ENCODE measurements at regions not wholly inside any gene's neighbourhood (a gene's known extent, or its start where the extent isn't known, plus 50 kb on each side); places are given as distances from the start of the nearest gene placed in this dataset.

DNA sequence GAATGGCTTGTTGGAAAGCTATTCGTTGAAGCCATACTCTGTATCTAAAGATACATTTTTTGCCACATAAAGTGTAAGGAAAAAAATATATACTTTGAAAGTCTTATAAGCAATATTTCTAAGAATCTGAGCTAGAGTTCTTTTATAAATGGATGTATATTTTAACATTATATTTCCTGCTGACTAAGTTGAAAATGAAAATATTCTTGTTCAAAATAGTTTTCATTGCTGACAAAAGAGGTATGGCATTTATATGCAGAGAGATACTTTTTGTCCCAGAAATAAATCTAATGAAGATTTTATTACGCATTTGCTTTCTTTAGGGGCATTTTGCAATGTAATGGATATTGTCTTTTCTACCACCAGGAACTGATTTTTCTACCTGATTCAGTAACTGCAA, 834.9 kb downstream of the LRFN5 start:
- DNase-seq = no peak

DNA sequence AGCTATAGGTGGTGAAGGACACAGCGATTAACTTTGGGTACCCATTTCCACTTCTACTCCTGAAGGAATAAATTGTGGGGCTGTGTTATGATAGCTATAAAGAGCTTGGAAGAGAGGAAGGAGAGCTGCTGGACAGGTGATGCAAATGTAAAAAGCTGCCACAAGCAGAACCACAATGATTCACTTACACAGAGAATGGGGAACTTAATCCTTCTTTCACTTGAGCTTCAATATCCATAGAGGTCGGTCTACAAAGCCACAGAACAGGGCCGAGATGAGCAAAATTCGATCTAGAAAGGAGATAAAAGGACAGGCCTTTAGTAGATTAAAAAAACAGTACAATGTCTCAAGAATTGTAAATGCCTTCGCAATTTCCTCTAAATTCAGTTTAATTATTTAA, 831.1 kb downstream of the LRFN5 start:
- DNase-seq = no peak

DNA sequence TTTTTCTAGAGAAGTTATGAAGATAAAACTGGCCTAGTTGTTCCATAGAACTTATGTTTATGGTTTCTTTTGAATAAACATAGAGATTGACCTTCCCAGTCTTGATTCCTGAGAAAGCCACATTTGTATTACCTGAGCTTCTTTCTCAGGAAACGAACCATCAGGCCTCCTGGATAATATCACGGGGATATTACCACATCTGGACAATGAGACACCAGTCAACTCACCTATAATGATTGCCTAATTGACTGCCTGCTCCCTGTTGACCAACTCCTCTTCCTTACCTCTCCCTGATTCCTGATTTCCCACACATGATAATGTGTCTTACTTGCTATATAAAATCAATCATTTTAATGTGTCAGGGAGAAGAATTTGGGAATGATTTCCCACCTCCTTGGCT, 822.7 kb downstream of the LRFN5 start:
- no peak for DNase-seq

DNA sequence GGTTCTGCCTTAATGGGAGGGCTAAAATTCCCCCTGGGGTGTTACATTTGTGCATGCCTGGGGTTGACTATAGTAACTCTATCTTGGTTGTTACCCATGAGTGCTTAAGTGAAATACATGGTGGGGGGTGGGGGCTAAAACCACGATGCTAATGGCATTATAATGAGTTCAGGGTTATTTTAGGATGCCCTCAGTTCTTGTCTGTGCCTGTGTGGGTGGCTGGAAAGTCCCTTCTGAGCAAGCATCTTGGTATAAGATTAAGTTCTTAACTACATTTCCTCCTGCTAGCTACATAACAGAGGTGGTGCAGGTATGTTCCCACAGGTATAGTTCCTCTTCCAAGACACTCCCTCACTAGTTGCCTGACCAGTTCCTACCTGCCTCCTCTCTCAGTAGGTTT, 822.3 kb downstream of the LRFN5 start:
- DNase-seq = no peak

DNA sequence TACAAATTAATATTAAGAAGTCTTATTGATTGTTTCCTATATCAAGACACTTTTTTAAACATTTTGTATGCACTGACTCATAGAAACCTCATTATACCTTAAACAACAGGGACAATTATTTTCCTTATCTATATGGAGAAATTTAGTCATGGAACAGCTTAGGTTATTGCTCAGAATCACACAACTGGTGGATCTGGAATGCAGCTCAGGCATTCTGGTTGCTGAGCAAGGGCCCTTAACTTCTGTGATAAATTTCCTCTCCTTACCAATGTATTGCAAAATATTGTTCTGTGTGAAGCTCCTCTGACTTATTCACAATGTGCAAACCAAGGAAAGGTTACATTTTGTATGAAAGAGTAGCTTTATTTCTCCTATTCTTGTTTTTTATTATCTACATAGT, 817.8 kb downstream of the LRFN5 start:
- no peak for DNase-seq

DNA sequence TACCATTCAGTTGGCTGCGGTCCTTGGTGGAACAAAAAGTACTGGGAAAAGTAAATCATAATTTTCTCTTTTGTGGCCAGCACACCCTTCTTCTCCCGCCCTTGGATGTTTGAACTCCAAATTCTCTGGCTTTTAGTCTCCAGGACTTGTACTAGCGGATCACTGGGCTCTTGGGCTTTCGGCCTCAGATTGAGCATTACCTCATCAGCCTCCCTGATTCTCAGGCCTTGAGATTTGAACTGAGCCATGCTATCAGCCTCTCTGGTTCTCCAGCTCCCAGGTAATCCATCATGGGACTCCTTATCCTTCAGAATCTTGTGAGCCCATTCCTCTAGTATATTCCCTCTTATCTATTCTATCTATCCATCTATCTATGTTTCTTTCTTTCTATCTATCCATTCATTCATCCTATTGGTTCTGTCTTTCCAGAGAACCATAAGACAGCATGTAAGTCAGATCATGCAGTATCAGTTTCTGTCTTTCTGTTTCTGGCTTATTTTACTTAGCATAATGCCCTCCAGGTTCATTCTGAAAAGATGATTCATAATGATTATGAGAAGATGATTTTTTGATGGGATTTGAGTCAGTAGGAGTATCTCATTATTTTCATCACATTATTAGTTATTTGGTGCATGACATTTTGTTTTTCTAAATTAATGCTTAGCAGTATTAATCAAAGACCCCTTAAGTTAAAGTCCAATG, 814.9 kb downstream of the LRFN5 start:
- DNase-seq = no peak

DNA sequence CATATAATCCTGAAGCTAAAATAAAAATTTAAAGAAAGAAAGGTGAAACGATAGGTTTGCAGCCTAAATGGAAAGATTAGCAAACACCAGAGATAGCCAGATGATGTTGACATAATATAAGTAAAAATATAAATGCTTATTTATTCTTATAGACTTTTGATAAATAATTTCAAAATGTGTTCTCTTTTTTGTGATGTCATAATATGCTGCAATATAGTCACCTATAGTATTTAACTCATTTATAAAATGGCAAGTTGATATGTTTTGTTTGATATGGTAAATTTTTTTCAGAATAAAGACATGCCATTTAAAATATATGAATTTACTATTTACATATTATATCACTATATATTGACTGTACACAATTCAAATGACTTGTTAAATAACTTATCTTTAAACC, 813.4 kb downstream of the LRFN5 start:
- no peak for DNase-seq

DNA sequence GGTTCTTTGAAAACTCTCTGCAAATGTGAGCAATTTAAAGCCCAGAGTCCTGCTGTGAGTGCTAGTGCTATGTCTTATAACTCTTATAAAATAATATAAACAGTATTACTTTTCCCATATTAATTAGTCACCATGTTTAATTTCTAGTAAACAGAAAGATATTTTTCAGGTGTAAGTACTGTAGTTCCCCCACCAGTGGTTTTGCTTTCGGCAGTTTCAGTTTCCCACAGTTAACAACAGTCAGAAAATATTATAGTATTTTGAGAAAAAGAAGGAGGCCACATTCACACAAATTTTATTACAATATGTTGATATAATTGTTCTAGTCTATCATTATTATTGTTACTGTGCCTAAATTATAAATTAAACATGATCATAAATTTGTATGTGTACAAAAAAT, 800.5 kb downstream of the LRFN5 start:
- DNase-seq = no peak

DNA sequence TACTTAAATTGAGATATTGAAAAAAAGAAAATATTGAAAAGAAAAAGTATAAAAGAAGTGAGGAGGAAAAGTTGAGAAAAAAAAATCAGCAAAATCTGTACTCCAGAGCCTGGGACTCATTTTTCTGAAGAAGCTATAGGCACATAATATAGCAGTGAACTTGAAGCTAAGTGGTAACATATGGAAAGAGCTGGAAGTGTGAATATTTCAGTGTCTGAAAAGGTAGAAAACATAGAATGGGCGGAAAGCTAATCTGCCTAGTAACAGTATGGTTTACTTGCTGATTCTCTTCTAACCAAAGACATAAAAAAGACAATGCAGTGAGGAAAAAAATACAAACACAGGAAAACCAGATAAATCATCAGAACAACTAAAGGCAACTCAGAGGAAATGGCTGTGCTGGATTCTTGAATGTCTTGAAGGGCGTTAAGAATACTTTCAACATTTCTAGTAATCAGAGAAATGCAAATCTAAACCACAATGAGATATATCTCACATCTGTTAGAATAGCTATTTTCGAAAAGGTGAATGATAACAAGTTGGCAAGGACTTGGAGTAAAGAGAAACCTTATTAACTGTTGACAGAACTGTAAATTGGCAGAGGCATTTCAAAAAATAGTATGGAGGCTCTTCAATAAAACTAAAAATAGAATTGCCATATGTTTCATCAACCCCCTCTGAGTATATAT, 784.6 kb downstream of the LRFN5 start:
- no peak for DNase-seq

DNA sequence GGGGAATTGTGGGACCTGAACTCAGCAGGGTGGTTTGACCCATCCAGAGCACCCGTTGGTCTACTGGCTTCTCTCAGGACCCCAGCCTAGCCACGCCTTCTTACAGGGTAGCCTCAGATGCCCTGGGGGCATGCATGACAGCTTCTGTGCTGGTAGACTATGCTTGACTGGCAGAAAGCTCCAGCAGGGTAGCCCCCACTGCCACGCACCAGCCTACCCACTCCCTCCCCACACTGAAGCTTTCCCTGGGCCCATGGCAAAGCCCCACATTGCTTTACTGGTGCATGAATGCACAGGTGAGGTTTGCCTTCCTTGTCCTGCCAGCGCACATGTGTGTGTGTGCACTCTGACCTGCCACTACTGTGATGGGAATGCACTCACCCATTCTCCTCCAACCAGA, 772.2 kb downstream of the LRFN5 start:
- no peak for DNase-seq

DNA sequence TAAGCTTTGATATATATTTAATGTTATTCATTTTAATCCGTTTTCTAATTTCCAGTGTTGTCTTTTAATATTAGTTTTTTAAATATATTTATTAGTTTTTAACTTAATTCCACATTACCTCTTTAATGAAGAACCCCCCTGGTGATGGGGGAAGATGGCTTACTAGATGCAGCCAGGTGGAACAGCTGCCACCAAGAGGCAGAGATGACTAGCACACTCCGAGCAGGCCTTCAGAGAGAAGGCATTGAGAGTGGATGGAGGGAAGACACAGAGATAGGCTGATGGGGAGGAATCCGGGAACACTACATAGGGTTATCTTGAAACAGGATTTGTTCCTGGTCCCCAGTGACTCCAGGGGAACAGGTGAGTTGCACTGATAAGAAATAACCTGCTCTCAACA, 771.6 kb downstream of the LRFN5 start:
- no peak for DNase-seq

DNA sequence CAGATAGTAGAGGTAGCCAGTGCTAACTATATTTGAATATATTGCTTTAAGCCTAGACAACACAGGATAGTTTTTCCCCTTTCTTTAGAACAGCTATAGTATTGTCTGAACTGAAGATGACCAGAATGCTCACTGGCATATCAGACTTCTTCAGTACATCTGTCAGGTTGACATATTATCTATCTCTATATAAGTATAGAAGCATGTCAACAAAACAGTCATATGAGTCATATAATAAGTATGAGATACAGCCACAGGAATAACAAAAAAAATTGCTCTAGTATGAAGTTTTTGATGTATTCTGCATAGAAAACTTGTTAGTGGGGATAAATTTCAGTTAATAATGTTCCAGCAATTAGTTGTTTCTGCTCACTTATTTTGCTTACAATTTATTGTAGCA, 767.7 kb downstream of the LRFN5 start:
- no peak for DNase-seq

DNA sequence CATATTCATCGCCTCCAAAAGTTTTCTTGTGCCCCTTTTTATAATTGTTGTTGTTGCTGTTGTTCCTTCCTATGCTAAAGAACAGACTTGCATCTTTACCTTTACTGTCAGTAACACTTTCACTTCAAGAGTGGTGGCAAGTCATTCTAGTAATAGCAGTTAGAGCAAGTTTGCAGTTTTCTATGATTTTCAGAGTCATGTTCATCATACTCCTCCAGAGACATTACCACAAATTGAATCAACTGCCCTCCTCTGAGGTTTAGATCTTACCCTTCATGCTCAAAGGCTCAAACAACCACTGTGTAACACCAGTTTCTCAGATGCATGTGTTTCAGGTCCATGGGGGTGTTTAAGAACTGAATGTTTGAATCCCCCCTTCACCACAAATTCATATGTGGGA, 763.4 kb downstream of the LRFN5 start:
- no peak for DNase-seq

DNA sequence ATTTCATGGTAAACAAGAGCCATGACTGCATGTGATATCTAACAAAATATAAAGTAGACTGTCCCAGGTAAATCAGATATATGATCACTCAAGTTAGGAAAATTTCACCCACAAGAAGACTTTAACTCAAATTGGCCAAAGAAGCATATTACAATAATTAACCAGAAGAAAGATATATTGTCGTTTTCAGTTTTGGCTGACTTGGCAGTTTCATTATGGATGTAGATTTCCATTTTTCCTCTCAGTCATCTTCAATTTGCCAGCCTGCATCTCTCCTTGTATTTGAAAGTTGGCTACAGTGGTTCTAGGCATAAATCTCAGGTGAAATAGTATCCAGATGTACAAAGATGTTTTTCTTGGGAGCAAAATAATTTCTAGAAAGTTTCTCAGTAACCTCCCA, 761.6 kb downstream of the LRFN5 start:
- DNase-seq = no peak

DNA sequence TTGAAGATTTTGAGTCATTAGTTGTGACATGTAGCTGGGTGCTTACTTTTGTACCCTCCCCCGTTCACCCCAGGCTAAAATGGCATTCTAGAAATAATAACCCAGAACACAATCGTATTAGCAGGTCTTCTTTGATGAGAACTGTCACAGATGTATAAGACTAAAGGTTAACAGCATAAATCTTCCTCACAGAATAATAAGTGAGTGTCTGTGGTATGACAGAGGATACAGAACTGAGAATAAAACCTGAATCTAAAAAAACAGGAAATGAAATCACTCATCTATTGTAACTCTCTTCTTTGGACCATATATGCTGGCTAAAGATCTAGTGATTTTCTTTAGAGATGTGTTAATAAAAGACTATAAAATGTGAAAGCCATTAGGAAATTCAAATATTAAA, 746.6 kb downstream of the LRFN5 start:
- no peak for DNase-seq

DNA sequence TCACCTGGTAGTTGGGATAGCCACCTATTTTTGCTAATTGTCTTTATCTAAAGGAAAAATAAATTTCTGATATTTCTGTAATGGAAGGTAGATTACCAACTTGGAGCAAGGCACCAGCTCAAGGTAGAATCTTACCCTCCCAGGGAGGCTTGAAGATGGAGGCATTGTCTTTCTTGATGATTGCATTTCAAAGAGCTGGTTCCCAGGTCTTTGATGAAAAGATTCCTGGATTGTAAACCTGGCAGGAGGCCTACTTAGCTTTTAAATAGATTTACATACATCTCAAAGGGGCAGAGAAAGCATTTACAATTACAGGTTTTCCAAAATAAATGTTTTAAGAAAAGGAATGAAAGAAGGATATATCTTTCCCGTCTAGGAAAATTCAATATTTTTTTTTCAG, 729.2 kb downstream of the LRFN5 start:
- no peak for DNase-seq

DNA sequence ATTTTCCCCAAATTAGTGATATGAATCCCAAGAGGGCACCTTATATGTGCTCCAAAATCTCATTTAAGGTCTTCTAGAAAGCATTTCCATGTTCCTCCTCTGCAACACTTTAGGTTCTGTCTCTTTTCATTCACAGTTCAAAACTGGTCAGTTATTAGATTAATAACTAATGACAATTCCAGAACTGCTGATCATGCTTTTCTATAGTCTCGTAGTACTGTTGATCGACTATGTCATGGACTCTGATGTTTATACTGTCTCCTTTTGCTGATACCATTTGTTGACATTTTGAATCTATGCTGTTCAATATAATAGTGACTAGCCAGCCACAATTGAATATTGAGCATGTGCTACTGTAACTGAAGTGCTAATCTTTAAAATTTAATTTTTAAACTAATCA, 728.3 kb downstream of the LRFN5 start:
- no peak for DNase-seq

DNA sequence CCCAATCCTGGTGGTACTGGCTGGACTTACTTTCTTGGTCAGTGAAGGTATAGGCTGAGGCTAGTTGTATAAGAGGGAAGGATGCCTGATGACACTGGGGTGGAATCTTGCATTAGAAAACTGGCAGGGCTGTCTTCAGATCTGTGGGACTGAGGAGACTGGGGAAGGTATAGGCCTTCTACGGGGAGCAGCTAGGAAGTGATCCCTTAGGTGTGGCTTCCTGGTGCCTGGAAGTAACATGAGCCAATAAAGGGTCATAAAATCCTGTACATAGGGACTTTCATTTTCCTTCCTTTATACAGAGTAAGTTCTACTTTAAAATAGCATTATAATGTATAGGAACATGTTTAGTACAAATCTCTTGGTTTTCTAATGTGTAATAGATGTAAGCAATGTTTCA, 716.8 kb downstream of the LRFN5 start:
- no peak for DNase-seq

DNA sequence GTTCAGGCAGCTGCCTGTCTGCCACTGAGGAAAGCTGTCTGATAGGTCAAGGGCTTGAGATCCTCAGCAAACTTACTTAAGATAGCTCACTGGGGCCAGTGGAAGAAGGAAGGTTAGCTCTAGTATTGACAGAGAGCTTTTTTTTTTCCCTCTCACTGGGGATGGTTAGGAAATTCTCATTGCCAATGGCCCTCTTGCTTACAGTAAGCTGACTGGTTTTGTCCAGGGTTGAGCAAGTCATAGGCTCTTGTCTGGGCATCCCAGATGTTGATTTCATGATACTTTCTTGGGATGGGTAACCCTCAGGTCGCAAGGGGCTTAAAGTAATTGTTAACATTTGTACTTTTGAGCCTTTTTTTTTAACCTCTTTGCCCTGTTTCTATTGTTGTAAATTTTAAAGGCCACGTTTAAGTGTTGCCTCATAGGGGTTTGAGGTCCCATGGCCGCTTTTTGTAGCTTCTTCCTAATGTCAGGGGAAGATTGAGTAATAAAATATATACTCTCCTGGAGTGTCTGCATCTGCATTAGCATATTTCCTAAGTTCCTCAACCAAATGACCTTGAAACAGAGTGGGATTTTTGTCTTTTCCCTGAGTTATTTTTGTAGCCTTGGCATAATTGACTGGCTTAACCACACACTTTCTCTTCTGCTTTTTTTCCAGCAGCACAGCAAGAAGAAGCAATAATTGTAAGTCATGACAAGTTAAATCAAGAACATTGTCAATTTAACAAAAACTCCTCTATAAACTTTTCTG, 716.0 kb downstream of the LRFN5 start:
- DNase-seq = no peak

DNA sequence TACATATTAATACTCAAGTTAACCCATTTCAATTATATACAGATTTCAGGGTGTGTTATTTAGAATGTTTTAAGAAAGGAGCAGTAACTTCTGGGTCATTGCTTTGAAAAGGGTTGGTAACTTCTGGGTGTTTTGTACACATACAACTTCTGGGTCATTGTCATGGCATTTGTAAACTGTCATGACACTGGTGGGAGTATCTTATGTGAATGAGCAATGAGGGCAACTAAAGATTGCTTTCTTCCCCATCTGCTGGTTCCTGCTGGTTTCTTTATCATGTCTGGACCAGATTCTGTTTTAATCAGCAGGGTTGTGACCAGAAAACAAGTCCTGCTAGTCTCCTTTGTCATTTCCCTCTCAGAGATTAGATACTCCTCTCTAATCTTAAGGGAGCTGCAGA, 713.3 kb downstream of the LRFN5 start:
- DNase-seq = no peak

DNA sequence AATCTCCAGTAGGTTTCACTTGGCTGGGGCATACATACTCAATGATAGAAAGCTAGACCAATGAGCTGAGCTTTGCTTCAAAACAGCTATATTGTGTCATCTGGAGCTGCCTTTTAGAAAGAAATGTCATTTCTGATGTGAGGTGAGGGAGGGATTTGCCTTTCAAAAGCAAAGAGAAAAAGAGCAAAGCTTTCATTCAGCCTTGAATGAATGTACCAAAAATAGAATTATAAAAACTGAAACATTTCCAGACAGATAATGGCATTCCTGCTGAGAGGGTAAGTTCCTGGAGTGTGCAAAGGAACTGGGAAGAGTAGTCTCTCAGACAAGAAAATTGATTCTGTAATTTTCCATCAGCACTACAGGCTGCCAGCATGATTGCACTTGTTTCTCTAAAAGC, 710.0 kb downstream of the LRFN5 start:
- no peak for DNase-seq

DNA sequence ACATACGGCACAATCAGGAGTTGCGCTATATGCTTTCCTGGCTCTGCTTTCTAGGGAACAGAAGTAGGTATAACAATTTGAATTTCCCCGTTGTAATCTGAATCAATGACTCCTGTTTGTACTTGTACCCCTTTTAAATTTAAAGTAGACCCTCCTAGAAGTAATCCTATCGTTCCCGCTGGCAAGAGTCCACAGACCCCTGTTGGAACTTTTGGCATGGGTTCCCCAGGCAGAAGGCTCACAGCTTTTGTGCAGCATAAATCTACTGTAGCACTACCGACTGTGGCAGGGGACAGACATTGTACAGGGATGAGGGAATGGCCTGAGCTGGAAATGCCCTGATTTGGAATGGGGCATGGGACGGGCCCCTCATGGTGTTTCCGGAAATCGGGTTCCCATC, 705.2 kb downstream of the LRFN5 start:
- no peak for DNase-seq

DNA sequence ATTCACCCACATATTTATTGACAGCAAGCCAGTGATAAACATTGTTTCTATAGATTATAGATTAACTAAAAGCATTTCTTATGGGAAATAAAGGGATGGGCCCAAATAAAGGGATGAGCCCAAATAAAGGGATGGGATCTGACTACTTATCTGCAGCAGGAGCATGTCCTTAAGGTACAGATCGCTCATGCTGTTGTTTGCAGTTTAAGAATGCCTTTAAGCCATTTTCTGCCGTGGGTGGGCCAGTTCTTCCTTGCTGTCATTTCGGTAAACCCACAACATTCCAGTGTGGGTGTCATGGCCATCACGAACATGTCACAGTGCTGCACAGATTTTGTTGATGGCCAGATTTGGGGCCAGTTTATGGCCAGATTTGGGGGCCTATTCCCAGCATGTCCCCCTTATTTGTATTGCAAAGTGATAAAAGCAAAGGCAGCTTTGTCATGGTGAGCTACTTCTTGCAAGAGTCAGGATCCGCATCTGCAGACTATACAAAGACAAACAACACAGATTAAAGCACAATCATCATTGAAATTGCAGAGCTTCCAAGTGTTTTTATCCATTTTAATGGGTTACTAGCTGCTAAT, 700.7 kb downstream of the LRFN5 start:
- DNase-seq = no peak

DNA sequence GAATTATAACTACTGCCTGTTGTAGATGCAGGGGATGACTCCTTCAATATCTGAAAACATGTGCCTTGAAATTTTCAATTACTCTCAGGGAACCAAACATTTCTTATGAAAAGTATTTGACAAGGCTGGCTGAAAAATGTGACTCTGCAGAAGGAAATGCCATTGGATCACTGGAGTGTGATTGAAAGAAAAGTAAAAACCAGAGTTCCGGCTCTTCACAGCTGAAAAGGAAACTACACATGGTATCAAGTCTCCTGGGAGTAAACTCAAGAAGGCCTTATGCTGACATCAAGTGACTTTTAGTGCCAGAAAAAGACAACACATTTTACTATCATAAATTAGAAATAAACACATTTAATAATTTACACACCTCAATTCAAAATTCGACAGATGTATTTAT, 693.0 kb downstream of the LRFN5 start:
- no peak for DNase-seq

All from stimulated activated CD4-positive, alpha-beta T cell treated with anti-CD3 and anti-CD28 coated beads, Interleukin-2, amount 100 ng/mL, for 24 hours (primary cell).